ENCODE measurements at regions not wholly inside any gene's neighbourhood (a gene's known extent, or its start where the extent isn't known, plus 50 kb on each side); places are given as distances from the start of the nearest gene placed in this dataset.

DNA sequence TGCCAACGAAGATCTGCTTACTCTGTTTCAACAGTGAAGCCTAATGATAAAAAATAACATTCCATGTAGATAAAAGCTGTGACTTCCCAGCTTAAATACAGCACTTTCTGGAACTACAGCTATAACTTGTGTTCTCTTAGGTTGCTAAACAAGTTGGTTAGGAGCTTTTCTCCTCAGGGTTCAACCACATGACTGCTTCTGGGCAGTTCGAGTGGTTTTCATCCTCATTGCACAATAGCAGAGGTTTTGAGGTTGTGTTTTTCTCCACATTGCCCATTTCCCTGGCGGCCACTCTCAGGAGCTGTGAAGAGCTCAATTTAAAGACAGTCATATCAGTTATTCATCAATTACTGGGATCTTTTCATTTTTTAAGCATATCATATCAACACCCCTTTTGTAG, 102.2 kb upstream of the CYP1B1 start:
- H2BK120ac ChIP-seq (ENCODE audit: low read depth, low read length, poor library complexity, severe bottlenecking), result no peak overlapping the region
- Mint-ChIP-seq H3K27me3 (ENCODE audit: low read depth) (no peaks in the 10 kb centered on the region), H3K4me1 (peaks cover 3 to 4% of the 10 kb centered on the region in 2 experiments; a peak in 3 of 4 replicates), H3K9me3 (no peaks in the 10 kb centered on the region), H3K4me3 (no peak overlapping the region), H3K36me3 (ENCODE audit: insufficient read depth in 1 of 3, low read depth in 3 of 3) (no peaks in the 10 kb centered on the region), H3K27ac (no peak overlapping the region)
- no peak overlapping the region for H3K4me2 ChIP-seq (ENCODE audit: insufficient read depth, insufficient read length, low read length)
- no peak overlapping the region for H3K14ac ChIP-seq (ENCODE audit: insufficient read depth, low read length)
- H3K56ac ChIP-seq (ENCODE audit: insufficient read length, low read depth, low read length), result no peak overlapping the region
- H3K23me2 ChIP-seq (ENCODE audit: insufficient read length, low read depth, low read length, poor library complexity, severe bottlenecking), result no peaks in the 10 kb centered on the region
- H3K18ac ChIP-seq (ENCODE audit: insufficient read length, low read depth, low read length), result no peak overlapping the region
- no peaks in the 10 kb centered on the region for H3K27me3 ChIP-seq (ENCODE audit: insufficient read depth, low read length)
- H4K8ac ChIP-seq (replicated peaks; ENCODE audit: insufficient read length, low read depth, low read length), result no peak overlapping the region
- TF ChIP-seq CTCF (conservative IDR thresholded peaks at IDR 0.05), result no peak
- H3K27ac ChIP-seq (ENCODE audit: insufficient read length, low read depth, low read length), result no peak overlapping the region
- H2AFZ ChIP-seq (ENCODE audit: low read length), result no peak overlapping the region
- no peak overlapping the region for H3K9ac ChIP-seq (ENCODE audit: extremely low read depth, insufficient read length, low read length)
- no peak overlapping the region for H3K23ac ChIP-seq (ENCODE audit: insufficient read length, low read depth, low read length)
- H4K5ac ChIP-seq (ENCODE audit: insufficient read length, low read depth, low read length), result no peak overlapping the region
- no peak overlapping the region for H4K91ac ChIP-seq (ENCODE audit: insufficient read length, low read depth, low read length)
- no peak overlapping the region for H2BK15ac ChIP-seq (ENCODE audit: low read depth, low read length)
- H4K20me1 ChIP-seq (ENCODE audit: control insufficient read depth, insufficient read depth, insufficient read length), result no peaks in the 10 kb centered on the region
- H2BK5ac ChIP-seq (ENCODE audit: insufficient read length, low read length), result no peak overlapping the region
- no peaks in the 10 kb centered on the region for H3K4me1 ChIP-seq (ENCODE audit: insufficient read depth, low read length)
- no peaks in the 10 kb centered on the region for H3K79me2 ChIP-seq (ENCODE audit: insufficient read depth, low read length)
- no peak overlapping the region for H3T11ph ChIP-seq (ENCODE audit: low read length)
- no peaks in the 10 kb centered on the region for H3K9me3 ChIP-seq (ENCODE audit: control insufficient read depth, low read depth, low read length)
- H3K4ac ChIP-seq (ENCODE audit: low read depth, low read length), result no peak overlapping the region
- no peaks in the 10 kb centered on the region for H3K79me1 ChIP-seq (ENCODE audit: insufficient read depth, low read depth, low read length, poor library complexity, severe bottlenecking)
- no peak for DNase-seq
- no peak overlapping the region for H2BK20ac ChIP-seq (ENCODE audit: low read depth, low read length, poor library complexity, severe bottlenecking)
- WGBS (ENCODE audit: extremely low coverage, insufficient read length, low lambda C conversion rate), result no CpG with 5 or more reads among the region's 3 CpGs
- H2AK5ac ChIP-seq (ENCODE audit: insufficient read length, low read length), result no peak overlapping the region
- H2BK12ac ChIP-seq (ENCODE audit: insufficient read length, low read depth, low read length), result no peak overlapping the region
